ENCODE measurements at regions not wholly inside any gene's neighbourhood (a gene's known extent, or its start where the extent isn't known, plus 50 kb on each side); places are given as distances from the start of the nearest gene placed in this dataset.

DNA sequence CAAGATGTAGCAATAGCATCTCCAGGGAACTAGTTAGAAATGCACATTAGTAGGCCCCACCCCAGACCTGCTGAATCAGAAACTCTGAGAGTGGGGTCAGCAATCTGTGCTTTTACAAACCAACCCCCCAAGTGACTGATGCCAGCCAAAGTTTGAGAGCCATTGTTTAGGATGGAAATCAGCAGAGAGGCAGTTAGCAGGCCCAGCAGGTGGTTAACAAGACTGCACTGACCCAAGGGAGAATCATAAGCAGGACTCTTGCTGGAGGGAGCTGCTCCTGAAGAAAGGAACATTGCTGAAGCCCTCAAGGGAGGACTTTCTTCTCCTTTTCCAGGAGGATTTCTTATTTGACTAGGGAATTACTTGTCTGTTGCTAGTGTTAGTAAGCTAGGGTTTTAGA, 74.2 kb upstream of the SLC12A2 start:
- no peak overlapping the region for H3K27ac ChIP-seq (ENCODE audit: insufficient read depth, low read length, poor library complexity, severe bottlenecking)
- H3K4me1 Mint-ChIP-seq = peaks cover 0 to 17% (median 0%) of the 10 kb centered on the region in 4 donors
- no peaks in the 10 kb centered on the region for H3K27me3 ChIP-seq (ENCODE audit: control insufficient read depth, insufficient read depth, low read length)
- no peaks in the 10 kb centered on the region for H3K36me3 ChIP-seq (ENCODE audit: control insufficient read depth, insufficient read depth, low read length)
- H3K27ac Mint-ChIP-seq = no peak overlapping the region
- H3K9me3 ChIP-seq (ENCODE audit: control insufficient read depth in 2 of 2, low read length in 2 of 2) = no peaks in the 10 kb centered on the region
- H3K4me3 Mint-ChIP-seq = no peak overlapping the region
- no peaks in the 10 kb centered on the region for H3K4me1 ChIP-seq (ENCODE audit: control insufficient read depth, insufficient read depth, low read length, poor library complexity, severe bottlenecking)
- no peaks in the 10 kb centered on the region for H3K36me3 Mint-ChIP-seq
- ATAC-seq (ENCODE audit: low read depth in 2 of 2) (no peak), DNase-seq (no peak)
- no peaks in the 10 kb centered on the region for H3K27me3 Mint-ChIP-seq
- no peak overlapping the region for H3K4me3 ChIP-seq (ENCODE audit: low read depth, low read length)
- H3K9me3 Mint-ChIP-seq = no peaks in the 10 kb centered on the region

DNA sequence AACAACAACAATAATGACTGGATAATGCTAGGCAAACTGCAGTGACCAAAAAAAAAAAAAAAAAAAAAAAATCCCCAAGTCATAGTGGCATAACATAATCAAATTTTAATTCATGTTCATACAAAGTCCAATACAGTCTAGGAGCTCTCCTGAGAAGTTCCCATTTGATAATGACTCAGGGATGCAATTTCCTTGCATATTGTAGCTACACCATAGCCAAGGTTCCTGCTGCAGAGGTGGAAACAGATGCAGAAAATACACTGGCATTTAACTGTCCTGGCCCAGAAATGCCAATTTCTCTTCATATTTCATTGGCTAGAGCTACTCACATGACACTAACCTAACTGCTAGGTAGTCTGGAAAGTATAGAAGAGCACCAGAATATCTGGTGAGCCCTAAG, 72.2 kb upstream of the SLC12A2 start:
- Histone ChIP-seq H3K9me3 (ENCODE audit: control insufficient read depth in 2 of 2, low read length in 2 of 2) (no peaks in the 10 kb centered on the region), H3K4me3 (ENCODE audit: low read depth, low read length) (no peak overlapping the region), H3K27me3 (ENCODE audit: control insufficient read depth, insufficient read depth, low read length) (no peaks in the 10 kb centered on the region), H3K27ac (ENCODE audit: insufficient read depth, low read length, poor library complexity, severe bottlenecking) (no peak overlapping the region), H3K4me1 (ENCODE audit: control insufficient read depth, insufficient read depth, low read length, poor library complexity, severe bottlenecking) (no peaks in the 10 kb centered on the region), H3K36me3 (ENCODE audit: control insufficient read depth, insufficient read depth, low read length) (no peaks in the 10 kb centered on the region)
- Mint-ChIP-seq H3K4me3 (no peak overlapping the region), H3K27me3 (no peaks in the 10 kb centered on the region), H3K4me1 (peaks cover 0 to 16% (median 0%) of the 10 kb centered on the region in 4 donors), H3K9me3 (no peaks in the 10 kb centered on the region), H3K36me3 (no peaks in the 10 kb centered on the region), H3K27ac (no peak overlapping the region)
- DNase-seq (no peak), ATAC-seq (ENCODE audit: low read depth in 2 of 2) (no peak)

DNA sequence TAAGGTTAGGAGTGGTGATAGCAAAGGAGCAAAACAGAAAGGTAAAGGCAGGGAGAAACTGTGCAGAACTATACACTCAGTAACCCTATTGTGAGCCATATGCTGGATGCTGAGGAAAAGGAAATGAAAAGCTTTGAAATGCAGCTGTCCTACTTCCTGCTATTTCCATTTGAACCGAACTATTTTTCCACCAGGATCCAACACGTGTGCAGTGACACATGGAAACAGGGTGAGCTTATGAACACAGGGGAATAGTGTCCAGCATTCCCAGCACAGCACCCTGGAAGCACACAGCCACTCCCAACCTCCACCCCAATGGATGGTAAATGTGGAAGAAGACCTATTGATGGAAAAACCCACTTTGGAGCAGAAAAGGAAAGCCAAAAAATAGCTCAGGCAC, 69.0 kb upstream of the SLC12A2 start:
- H3K27me3 Mint-ChIP-seq = no peaks in the 10 kb centered on the region
- Histone ChIP-seq H3K4me3 (ENCODE audit: low read depth, low read length) (no peak overlapping the region), H3K36me3 (ENCODE audit: control insufficient read depth, insufficient read depth, low read length) (no peaks in the 10 kb centered on the region), H3K9me3 (ENCODE audit: control insufficient read depth in 2 of 2, low read length in 2 of 2) (no peaks in the 10 kb centered on the region), H3K27me3 (ENCODE audit: control insufficient read depth, insufficient read depth, low read length) (no peaks in the 10 kb centered on the region), H3K4me1 (ENCODE audit: control insufficient read depth, insufficient read depth, low read length, poor library complexity, severe bottlenecking) (no peaks in the 10 kb centered on the region), H3K27ac (ENCODE audit: insufficient read depth, low read length, poor library complexity, severe bottlenecking) (no peak overlapping the region)
- no peak for DNase-seq
- no peaks in the 10 kb centered on the region for H3K36me3 Mint-ChIP-seq
- no peak for ATAC-seq (ENCODE audit: low read depth in 2 of 2)
- no peaks in the 10 kb centered on the region for H3K4me1 Mint-ChIP-seq
- no peaks in the 10 kb centered on the region for H3K9me3 Mint-ChIP-seq
- no peak overlapping the region for H3K27ac Mint-ChIP-seq
- no peak overlapping the region for H3K4me3 Mint-ChIP-seq

DNA sequence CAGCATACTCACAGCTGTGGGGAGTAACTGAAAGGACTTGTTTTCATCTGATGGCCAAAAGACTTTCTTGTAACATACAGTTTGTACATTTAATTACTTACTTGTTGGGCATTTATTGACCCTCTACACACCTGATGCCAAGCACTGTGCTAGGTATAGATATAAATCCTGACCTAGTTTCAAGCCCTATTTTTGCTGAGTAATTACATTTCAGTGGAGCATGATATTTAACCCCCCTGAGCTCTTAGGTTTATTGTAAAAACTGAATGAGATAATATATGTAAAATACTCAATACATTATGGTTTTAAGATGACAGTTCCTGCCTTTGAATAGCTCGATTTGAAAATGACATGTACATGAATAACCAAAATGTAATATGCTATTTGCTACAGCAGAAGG, 68.1 kb upstream of the SLC12A2 start:
- Mint-ChIP-seq H3K4me1 (no peaks in the 10 kb centered on the region), H3K27me3 (no peaks in the 10 kb centered on the region), H3K4me3 (no peak overlapping the region), H3K27ac (peak overlapping the region in 1 of 3 donors; percentile 35), H3K9me3 (no peaks in the 10 kb centered on the region), H3K36me3 (no peaks in the 10 kb centered on the region)
- Histone ChIP-seq H3K4me1 (ENCODE audit: control insufficient read depth, insufficient read depth, low read length, poor library complexity, severe bottlenecking) (no peaks in the 10 kb centered on the region), H3K9me3 (ENCODE audit: control insufficient read depth in 2 of 2, low read length in 2 of 2) (no peaks in the 10 kb centered on the region), H3K27ac (ENCODE audit: insufficient read depth, low read length, poor library complexity, severe bottlenecking) (no peak overlapping the region), H3K27me3 (ENCODE audit: control insufficient read depth, insufficient read depth, low read length) (no peaks in the 10 kb centered on the region), H3K36me3 (ENCODE audit: control insufficient read depth, insufficient read depth, low read length) (no peaks in the 10 kb centered on the region), H3K4me3 (ENCODE audit: low read depth, low read length) (no peak overlapping the region)
- ATAC-seq (ENCODE audit: low read depth in 2 of 2) (no peak), DNase-seq (no peak)

DNA sequence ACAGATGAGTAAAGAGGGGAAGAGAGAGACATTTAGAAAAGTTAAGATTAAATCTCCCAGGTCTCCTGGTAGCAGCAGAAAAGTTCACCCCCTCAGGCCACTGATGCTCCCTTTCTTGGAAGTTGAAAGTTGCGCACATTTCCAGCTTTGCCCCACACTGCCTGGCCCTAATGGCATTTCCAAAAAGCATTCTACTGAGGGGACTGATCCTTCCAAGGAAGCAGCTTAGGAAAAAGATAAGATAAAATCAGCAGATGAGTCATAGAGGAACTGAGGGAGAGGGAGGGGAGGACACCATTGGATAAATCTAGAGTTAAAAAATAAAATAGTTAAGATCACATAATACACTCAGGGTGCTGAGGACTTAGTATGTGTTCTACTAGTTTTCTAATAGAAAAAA, 67.6 kb upstream of the SLC12A2 start:
- Mint-ChIP-seq H3K36me3 (peaks cover 3% of the 10 kb centered on the region), H3K27me3 (no peaks in the 10 kb centered on the region), H3K4me1 (no peaks in the 10 kb centered on the region), H3K27ac (peak overlapping the region in 2 of 3 donors; percentile 3 to 35), H3K4me3 (no peak overlapping the region), H3K9me3 (no peaks in the 10 kb centered on the region)
- Histone ChIP-seq H3K36me3 (ENCODE audit: control insufficient read depth, insufficient read depth, low read length) (no peaks in the 10 kb centered on the region), H3K27ac (ENCODE audit: insufficient read depth, low read length, poor library complexity, severe bottlenecking) (no peak overlapping the region), H3K27me3 (ENCODE audit: control insufficient read depth, insufficient read depth, low read length) (no peaks in the 10 kb centered on the region), H3K9me3 (ENCODE audit: control insufficient read depth in 2 of 2, low read length in 2 of 2) (no peaks in the 10 kb centered on the region), H3K4me1 (ENCODE audit: control insufficient read depth, insufficient read depth, low read length, poor library complexity, severe bottlenecking) (no peaks in the 10 kb centered on the region), H3K4me3 (ENCODE audit: low read depth, low read length) (no peak overlapping the region)
- ATAC-seq (ENCODE audit: low read depth in 2 of 2) (no peak), DNase-seq (no peak)

DNA sequence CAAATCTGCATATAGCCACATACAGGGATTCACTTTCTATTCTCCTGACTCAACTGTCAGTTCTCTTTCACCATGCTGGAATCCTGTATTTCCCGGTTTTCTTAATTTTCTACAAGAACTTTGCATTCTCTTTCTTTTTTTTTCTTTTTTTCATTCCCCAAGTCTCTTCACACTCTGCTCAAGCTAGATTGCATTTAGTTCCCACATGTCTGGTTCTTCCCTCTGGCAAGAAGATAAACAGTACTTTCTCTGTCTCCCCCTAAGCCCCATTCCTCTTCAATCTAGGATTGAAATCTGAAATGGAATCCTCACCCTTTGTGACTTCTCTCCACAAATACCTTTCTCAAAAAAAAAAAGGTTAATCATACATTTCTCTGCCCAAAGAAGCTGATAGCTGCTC, 64.2 kb upstream of the SLC12A2 start:
- no peak overlapping the region for H3K4me3 Mint-ChIP-seq
- Histone ChIP-seq H3K27ac (ENCODE audit: insufficient read depth, low read length, poor library complexity, severe bottlenecking) (no peak overlapping the region), H3K27me3 (ENCODE audit: control insufficient read depth, insufficient read depth, low read length) (no peaks in the 10 kb centered on the region), H3K36me3 (ENCODE audit: control insufficient read depth, insufficient read depth, low read length) (no peaks in the 10 kb centered on the region), H3K4me3 (ENCODE audit: low read depth, low read length) (no peak overlapping the region), H3K4me1 (ENCODE audit: control insufficient read depth, insufficient read depth, low read length, poor library complexity, severe bottlenecking) (no peaks in the 10 kb centered on the region), H3K9me3 (ENCODE audit: control insufficient read depth in 2 of 2, low read length in 2 of 2) (no peaks in the 10 kb centered on the region)
- no peaks in the 10 kb centered on the region for H3K9me3 Mint-ChIP-seq
- H3K27ac Mint-ChIP-seq = no peak overlapping the region
- ATAC-seq (ENCODE audit: low read depth in 2 of 2) (no peak), DNase-seq (no peak)
- peaks cover 16% of the 10 kb centered on the region for H3K36me3 Mint-ChIP-seq
- no peaks in the 10 kb centered on the region for H3K27me3 Mint-ChIP-seq
- H3K4me1 Mint-ChIP-seq = no peaks in the 10 kb centered on the region

DNA sequence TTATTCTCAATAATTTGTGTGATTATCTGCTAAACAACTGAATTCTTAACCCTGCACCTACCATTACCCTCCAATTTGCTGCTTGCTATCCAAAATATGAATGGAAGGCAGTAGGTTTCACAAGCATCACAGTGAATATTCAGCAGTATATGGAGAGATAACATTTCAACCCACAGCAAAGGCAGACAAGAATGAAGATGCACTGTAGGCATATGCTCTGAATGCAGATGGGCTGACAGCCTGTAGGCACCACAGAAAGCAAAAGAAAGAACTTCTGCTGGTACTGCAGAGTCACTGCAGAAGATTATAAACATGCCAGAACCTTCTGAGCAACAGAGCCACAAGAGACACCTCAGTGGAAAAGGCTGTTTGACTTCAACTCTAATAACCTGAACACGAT, 63.6 kb upstream of the SLC12A2 start:
- Histone ChIP-seq H3K27me3 (ENCODE audit: control insufficient read depth, insufficient read depth, low read length) (no peaks in the 10 kb centered on the region), H3K4me3 (ENCODE audit: low read depth, low read length) (no peak overlapping the region), H3K9me3 (ENCODE audit: control insufficient read depth in 2 of 2, low read length in 2 of 2) (no peaks in the 10 kb centered on the region), H3K27ac (ENCODE audit: insufficient read depth, low read length, poor library complexity, severe bottlenecking) (no peak overlapping the region), H3K4me1 (ENCODE audit: control insufficient read depth, insufficient read depth, low read length, poor library complexity, severe bottlenecking) (no peaks in the 10 kb centered on the region), H3K36me3 (ENCODE audit: control insufficient read depth, insufficient read depth, low read length) (no peaks in the 10 kb centered on the region)
- Mint-ChIP-seq H3K4me1 (peaks cover 0 to 6% (median 3%) of the 10 kb centered on the region in 4 donors), H3K27me3 (no peaks in the 10 kb centered on the region), H3K9me3 (no peaks in the 10 kb centered on the region), H3K36me3 (peaks cover 16% of the 10 kb centered on the region), H3K4me3 (no peak overlapping the region), H3K27ac (no peak overlapping the region)
- no peak for DNase-seq
- no peak for ATAC-seq (ENCODE audit: low read depth in 2 of 2)

DNA sequence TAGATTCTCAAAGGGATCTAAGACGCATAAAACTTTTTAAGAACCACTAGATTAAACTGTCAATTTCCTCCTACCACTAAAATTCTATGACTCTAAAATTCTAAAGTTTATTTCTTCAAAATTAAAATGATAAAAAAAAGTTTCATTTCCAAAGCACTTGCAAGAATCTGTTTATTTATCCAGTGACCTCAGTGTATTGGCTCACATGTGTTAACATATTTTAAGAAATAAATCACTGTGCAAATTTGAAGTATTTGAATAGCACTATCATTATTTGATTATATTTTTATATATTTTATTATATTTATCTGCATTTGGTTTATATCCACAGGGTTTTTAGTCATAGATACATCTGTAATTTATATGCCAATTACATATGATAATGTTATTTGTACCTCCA, 62.2 kb upstream of the SLC12A2 start:
- Mint-ChIP-seq H3K36me3 (peaks cover 16% of the 10 kb centered on the region), H3K4me3 (no peak overlapping the region), H3K9me3 (no peaks in the 10 kb centered on the region), H3K27ac (peak overlapping the region in 1 of 3 donors; percentile 21), H3K27me3 (no peaks in the 10 kb centered on the region), H3K4me1 (peaks cover 0 to 6% (median 3%) of the 10 kb centered on the region in 4 donors)
- Histone ChIP-seq H3K36me3 (ENCODE audit: control insufficient read depth, insufficient read depth, low read length) (no peaks in the 10 kb centered on the region), H3K9me3 (ENCODE audit: control insufficient read depth in 2 of 2, low read length in 2 of 2) (no peaks in the 10 kb centered on the region), H3K27ac (ENCODE audit: insufficient read depth, low read length, poor library complexity, severe bottlenecking) (no peak overlapping the region), H3K4me1 (ENCODE audit: control insufficient read depth, insufficient read depth, low read length, poor library complexity, severe bottlenecking) (no peaks in the 10 kb centered on the region), H3K27me3 (ENCODE audit: control insufficient read depth, insufficient read depth, low read length) (no peaks in the 10 kb centered on the region), H3K4me3 (ENCODE audit: low read depth, low read length) (no peak overlapping the region)
- ATAC-seq (ENCODE audit: low read depth in 2 of 2) (no peak), DNase-seq (no peak)
